Tibial artery (tissue), 4 donors: ENCODE measurements at regions not wholly inside any gene's neighbourhood (a gene's known extent, or its start where the extent isn't known, plus 50 kb on each side); places are given as distances from the start of the nearest gene placed in this dataset.

Experiments used
- DNase-seq, 2 donors: peaks; one replicate each; pipeline ENCODE4 v3.0.0-alpha.2; 2019
- H3K27ac ChIP-seq, 2 donors: fragments of 200-600 bp; sonication (generic) in 1 of 2; 1 replicate in 1 of 2; 2 replicates in 1 of 2; pipeline ENCODE4 v1.5.1; 2018 to 2019; ENCODE audit warnings: mild to moderate bottlenecking in 1 of 2
- H3K27me3 ChIP-seq, 2 donors: fragments of 200-600 bp; sonication (generic) in 1 of 2; one replicate each; pipeline versions ENCODE4 v1.5.1 to v1.6.0; 2016 to 2019
- H3K36me3 ChIP-seq, 3 donors: fragments of 200-600 bp; sonication (generic) in 2 of 3; one replicate each; pipeline ENCODE4 v1.5.1; 2016 to 2019; ENCODE audit warnings: mild to moderate bottlenecking in 2 of 3
- H3K4me1 ChIP-seq, 4 donors: fragments of 200-600 bp; sonication (generic) in 2 of 4; 1 replicate in 3 of 4; 2 replicates in 1 of 4; pipeline ENCODE4 v1.5.1; 2016 to 2019
- H3K4me3 ChIP-seq, 2 donors: fragments of 200-600 bp; sonication (generic) in 1 of 2; 1 replicate in 1 of 2; 2 replicates in 1 of 2; pipeline ENCODE4 v1.5.1; 2018 to 2019; ENCODE audit warnings: mild to moderate bottlenecking in 2 of 2
- H3K9me3 ChIP-seq, 3 donors: fragments of 200-600 bp; sonication (generic) in 1 of 3; one replicate each; pipeline ENCODE4 v1.5.1; 2016 to 2019
- intact Hi-C: fragments of 100-400 bp; cut with DNase I; formaldehyde crosslinking; loops from one replicate; pipeline ENCODE4 v1.15.0; 2023; ENCODE audit warnings: low total_unique reads
- TF ChIP-seq, protein P1 (sequence below), 2 experiments: fragments of 200-600 bp in 1 of 2; fragments of 450-650 bp in 1 of 2; IDR thresholded peaks; one replicate each; pipeline ENCODE4 v1.5.1; 2017 to 2019; ENCODE audit warnings: antibody characterized with exemption in 2 of 2, mild to moderate bottlenecking in 1 of 2, moderate library complexity in 1 of 2

DNA sequence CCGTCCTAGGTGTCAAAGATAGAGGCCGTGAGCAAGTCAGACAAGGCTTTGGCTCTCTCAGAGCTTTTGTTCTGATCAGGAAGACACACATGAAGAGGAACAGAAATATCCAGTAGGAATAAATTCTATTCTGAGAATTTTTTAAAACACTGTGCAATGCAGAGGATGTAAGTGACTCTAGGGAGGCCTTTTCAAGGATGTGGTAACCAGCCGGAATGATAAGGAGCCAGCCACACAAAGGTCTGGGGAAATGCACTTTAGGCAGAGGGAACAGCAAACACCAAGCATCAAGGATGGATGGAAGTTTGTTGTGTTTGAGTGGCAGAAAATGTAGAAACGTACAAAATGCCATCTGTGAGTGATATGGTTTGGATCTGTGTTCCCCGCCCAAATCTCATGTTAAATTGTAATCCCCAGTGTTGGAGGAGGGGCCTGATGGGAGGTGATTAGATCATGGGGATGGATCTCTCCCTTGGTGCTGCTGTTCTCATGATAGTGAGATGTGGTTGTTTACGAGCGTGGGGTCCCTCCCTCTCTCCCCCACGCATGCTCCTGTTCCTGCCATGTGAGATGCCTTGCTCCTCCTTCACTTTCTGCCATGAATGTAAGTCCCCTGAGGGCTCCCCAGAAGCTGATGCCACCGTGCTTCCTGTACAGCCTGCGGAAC lies 93.6 kb upstream of the CDYL start:
- H3K27ac ChIP-seq: no peak overlapping the region
- intact Hi-C loops: no loop called here
- no peak for DNase-seq
- no peaks in the 10 kb centered on the region for H3K9me3 ChIP-seq
- no peaks in the 10 kb centered on the region for H3K36me3 ChIP-seq
- no peaks in the 10 kb centered on the region for H3K27me3 ChIP-seq
- H3K4me3 ChIP-seq: no peak overlapping the region
- TF ChIP-seq, protein P1, sequence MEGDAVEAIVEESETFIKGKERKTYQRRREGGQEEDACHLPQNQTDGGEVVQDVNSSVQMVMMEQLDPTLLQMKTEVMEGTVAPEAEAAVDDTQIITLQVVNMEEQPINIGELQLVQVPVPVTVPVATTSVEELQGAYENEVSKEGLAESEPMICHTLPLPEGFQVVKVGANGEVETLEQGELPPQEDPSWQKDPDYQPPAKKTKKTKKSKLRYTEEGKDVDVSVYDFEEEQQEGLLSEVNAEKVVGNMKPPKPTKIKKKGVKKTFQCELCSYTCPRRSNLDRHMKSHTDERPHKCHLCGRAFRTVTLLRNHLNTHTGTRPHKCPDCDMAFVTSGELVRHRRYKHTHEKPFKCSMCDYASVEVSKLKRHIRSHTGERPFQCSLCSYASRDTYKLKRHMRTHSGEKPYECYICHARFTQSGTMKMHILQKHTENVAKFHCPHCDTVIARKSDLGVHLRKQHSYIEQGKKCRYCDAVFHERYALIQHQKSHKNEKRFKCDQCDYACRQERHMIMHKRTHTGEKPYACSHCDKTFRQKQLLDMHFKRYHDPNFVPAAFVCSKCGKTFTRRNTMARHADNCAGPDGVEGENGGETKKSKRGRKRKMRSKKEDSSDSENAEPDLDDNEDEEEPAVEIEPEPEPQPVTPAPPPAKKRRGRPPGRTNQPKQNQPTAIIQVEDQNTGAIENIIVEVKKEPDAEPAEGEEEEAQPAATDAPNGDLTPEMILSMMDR (IDR thresholded peaks at IDR 0.05): no peak
- no peaks in the 10 kb centered on the region for H3K4me1 ChIP-seq

DNA sequence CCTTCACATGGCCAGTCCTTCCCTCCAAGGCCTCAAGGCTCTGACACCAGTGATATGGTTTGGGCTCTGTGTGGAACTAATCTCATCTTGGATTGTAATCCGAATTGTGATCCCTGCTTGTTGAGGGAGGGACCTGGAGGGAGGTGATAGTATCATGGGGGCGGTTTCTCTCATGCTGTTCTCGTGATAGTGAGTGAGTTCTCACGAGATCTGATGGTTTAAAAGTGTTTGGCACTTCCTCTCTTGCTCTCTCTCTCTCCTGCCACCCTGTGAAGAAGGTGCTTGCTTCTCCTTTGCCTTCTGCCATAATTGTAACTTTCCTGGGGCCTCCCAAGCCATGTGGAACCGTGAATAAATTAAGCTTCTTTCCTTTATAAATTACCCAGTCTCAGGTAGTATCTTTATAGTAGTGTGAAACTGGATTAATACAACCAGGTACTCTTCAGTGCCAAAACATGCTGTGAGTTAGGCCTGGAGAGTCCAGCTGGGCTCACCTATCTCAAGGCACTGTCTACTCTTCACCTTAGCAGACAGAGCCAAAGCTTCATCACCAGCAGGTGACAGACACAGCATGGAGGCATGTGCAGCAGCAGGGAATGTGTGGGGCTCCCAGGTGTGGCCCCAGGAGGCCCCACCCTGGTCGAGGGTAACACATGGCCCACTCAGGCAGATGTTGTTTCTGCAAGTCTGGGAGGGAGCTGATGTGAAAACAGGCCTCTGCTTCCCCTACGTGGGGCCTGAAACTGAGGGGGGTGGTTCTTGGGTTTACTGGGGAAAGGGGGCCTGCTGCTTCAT lies 97.5 kb upstream of the CDYL start:
- intact Hi-C loops: no loop called here
- no peaks in the 10 kb centered on the region for H3K27me3 ChIP-seq
- TF ChIP-seq, protein P1 (IDR thresholded peaks at IDR 0.05): no peak

DNA sequence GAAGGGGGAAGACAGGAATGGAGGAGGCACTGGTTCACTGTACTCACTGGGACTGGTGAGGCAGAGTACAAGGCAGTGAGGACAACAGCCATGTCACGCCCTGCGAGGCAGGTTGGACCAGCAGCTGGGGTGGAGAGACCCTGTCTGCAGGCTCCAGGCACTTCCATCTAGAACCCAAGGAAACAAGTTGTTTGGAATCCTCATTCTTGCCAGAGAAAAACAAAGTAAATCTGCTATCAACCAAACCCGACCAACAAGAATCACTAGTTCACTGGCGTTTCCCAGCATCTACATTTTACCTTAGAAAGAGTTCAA lies 98.5 kb upstream of the CDYL start:
- intact Hi-C loops: no loop called here
- Histone ChIP-seq H3K27ac (no peak overlapping the region), H3K36me3 (no peaks in the 10 kb centered on the region), H3K27me3 (no peaks in the 10 kb centered on the region), H3K4me1 (peaks cover 0 to 9% (median 4%) of the 10 kb centered on the region in 4 donors), H3K4me3 (no peak overlapping the region), H3K9me3 (no peaks in the 10 kb centered on the region)
- TF ChIP-seq, protein P1 (IDR thresholded peaks at IDR 0.05): no peak
- no peak for DNase-seq

More for the DNA sequence above, 97.5 kb upstream of the CDYL start:
- Histone ChIP-seq H3K27ac (no peak overlapping the region), H3K4me3 (no peak overlapping the region), H3K4me1 (no peaks in the 10 kb centered on the region), H3K9me3 (no peaks in the 10 kb centered on the region), H3K36me3 (no peaks in the 10 kb centered on the region)
- no peak for DNase-seq

DNA sequence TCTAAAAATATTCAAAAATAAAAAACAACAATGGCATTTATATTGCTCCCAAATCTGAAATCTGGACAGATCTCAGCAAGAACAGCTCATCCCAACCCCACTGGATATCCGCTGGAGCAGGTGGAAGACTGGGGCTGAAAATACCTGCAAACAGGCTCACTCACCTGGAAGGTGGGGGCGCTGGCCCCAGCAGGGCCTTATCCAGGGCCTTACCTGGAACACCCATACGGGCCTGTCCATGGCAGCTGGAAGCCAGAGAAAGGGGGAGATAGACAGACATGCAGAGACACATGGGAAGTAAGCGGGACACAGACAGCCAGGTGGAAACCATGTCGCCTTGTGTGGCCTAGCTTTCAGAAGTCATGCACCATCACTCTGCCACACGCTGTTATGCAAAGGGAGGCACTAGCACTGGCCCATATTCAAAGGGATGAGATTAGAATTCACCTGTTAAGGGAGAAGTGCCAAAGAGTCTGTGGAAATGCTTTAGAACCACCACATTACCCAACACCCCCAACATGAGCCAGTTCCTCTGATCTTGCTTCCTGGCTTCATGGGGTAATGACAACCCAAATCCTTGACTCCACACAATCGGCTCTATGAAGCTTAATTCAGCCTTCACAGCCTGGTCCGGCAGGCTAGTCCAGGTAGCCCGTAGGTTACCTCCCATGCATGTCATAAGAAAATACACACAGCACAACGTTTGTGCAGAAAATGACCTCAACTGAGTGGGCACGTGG lies 99.0 kb upstream of the CDYL start:
- Histone ChIP-seq H3K4me3 (no peak overlapping the region), H3K27ac (no peak overlapping the region), H3K27me3 (no peaks in the 10 kb centered on the region), H3K36me3 (no peaks in the 10 kb centered on the region), H3K4me1 (peaks cover 0 to 15% (median 6%) of the 10 kb centered on the region in 4 donors), H3K9me3 (no peaks in the 10 kb centered on the region)
- DNase-seq: no peak
- TF ChIP-seq, protein P1 (IDR thresholded peaks at IDR 0.05): no peak
- intact Hi-C loops: no loop called here

DNA sequence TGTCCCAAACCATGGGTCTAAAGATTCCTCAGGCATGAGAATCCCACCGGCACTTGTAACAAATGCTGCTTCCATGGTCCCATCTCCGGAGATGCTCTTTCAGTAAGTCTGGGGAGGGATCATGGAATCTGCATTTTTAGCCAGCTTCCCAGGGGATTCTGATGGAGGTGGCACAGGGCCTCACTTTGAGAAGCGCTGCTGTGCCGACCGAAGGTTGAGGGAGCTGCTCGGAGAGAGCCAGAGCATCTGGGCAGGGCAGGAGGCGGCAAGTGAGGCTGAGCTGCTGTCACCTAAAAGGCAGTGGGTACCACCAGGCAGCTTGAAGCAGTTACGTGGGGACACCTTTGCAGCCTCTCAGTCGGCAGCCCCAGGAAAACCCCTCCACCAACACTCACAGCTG lies 100.2 kb upstream of the CDYL start:
- Histone ChIP-seq H3K4me3 (no peak overlapping the region), H3K27me3 (no peaks in the 10 kb centered on the region), H3K36me3 (no peaks in the 10 kb centered on the region), H3K4me1 (peaks cover 0 to 17% (median 6%) of the 10 kb centered on the region in 4 donors), H3K27ac (no peak overlapping the region), H3K9me3 (no peaks in the 10 kb centered on the region)
- intact Hi-C loops: no loop called here
- TF ChIP-seq, protein P1 (IDR thresholded peaks at IDR 0.05): no peak
- no peak for DNase-seq
